H1 (cell line): ENCODE measurements at regions not wholly inside any gene's neighbourhood (a gene's known extent, or its start where the extent isn't known, plus 50 kb on each side); places are given as distances from the start of the nearest gene placed in this dataset.
A peak's percentile ranks its signal among the peaks of the same experiment; 100 is the strongest.
"Not testable (repeated sequence)": the region's sequence is repeated elsewhere in the genome, so short reads cannot be mapped to it uniquely, and the experiment has no call there.

ENCODE experiments used
- CTCF ChIA-PET: fragments of 300-600 bp; sonication (Branson Sonifier 250); formaldehyde crosslinking; loops from one replicate; lab custom pipeline; 2021; ENCODE audit not compliant: partially characterized antibody; lab: Charles Lee
- POLR2A ChIA-PET: fragments of 300-600 bp; sonication (Branson Sonifier 250); formaldehyde crosslinking; loops from one replicate; lab custom pipeline; 2021; ENCODE audit warnings: inconsistent platforms; ENCODE audit not compliant: partially characterized antibody; lab: Charles Lee
- DNase-seq, 2 experiments: peaks; one replicate each; pipeline versions ENCODE4 v3.0.0 to v3.0.0-alpha.2; 2010 to 2022; ENCODE audit warnings: low spot score in 2 of 2, low read depth in 1 of 2, mixed read lengths in 1 of 2
- FAIRE-seq: peaks from 2 replicates; lab custom pipeline; 2011; peaks lifted over from hg19 to GRCh38; lab: Jason Lieb, UNC
- H2AFZ ChIP-seq: 2 replicates; pipeline ENCODE4 v1.8.1; 2012; ENCODE audit warnings: low read length, inconsistent platforms
- H2AK5ac ChIP-seq: 2 replicates; pipeline ENCODE4 v1.6.1; 2013; ENCODE audit warnings: low read depth, low read length
- H2BK120ac ChIP-seq: replicated peaks from 2 replicates; pipeline ENCODE3; 2013; ENCODE audit warnings: low read depth, low read length, inconsistent platforms
- H2BK12ac ChIP-seq: 2 replicates; pipeline ENCODE4 v1.6.1; 2013; ENCODE audit warnings: low read depth, low read length
- H2BK15ac ChIP-seq: 2 replicates; pipeline ENCODE4 v1.6.1; 2013; ENCODE audit warnings: low read length
- H2BK20ac ChIP-seq: 2 replicates; pipeline ENCODE4 v1.6.1; 2013; ENCODE audit warnings: low read length
- H2BK5ac ChIP-seq: 2 replicates; pipeline ENCODE4 v1.6.1; 2013; ENCODE audit warnings: low read depth, low read length
- H3K14ac ChIP-seq: 2 replicates; pipeline ENCODE4 v1.6.1; 2013; ENCODE audit warnings: inconsistent platforms; ENCODE audit not compliant: insufficient read length
- H3K18ac ChIP-seq: 2 replicates; pipeline ENCODE4 v1.6.1; 2013; ENCODE audit warnings: low read length; ENCODE audit errors: extremely low read depth
- H3K23ac ChIP-seq: 2 replicates; pipeline ENCODE4 v1.6.1; 2013; ENCODE audit warnings: inconsistent platforms; ENCODE audit not compliant: insufficient read length
- H3K23me2 ChIP-seq: 2 replicates; pipeline ENCODE4 v1.6.1; 2013; ENCODE audit warnings: low read depth, low read length
- H3K27ac ChIP-seq: 2 replicates; pipeline ENCODE4 v1.6.1; 2011; ENCODE audit warnings: low read depth, low read length, inconsistent platforms
- H3K27me3 ChIP-seq, 4 experiments: replicated peaks in 1 of 4; 1 replicate in 1 of 4; 2 replicates in 3 of 4; pipeline versions ENCODE4 v1.6.1 to v1.8.1; 2011 to 2013; ENCODE audit warnings: low read length in 3 of 4, mild to moderate bottlenecking in 3 of 4, inconsistent platforms in 2 of 4, mixed read lengths in 2 of 4, moderate library complexity in 1 of 4; ENCODE audit not compliant: control insufficient read depth in 3 of 4, insufficient read depth in 3 of 4; ENCODE audit errors: extremely low read depth in 1 of 4
- H3K36me3 ChIP-seq, 4 experiments: 2 replicates each; pipeline versions ENCODE4 v1.6.1 to v1.8.1; 2011 to 2013; ENCODE audit warnings: mild to moderate bottlenecking in 4 of 4, low read length in 3 of 4, moderate library complexity in 2 of 4, control low read depth in 1 of 4, inconsistent platforms in 1 of 4; ENCODE audit not compliant: insufficient read depth in 4 of 4, control insufficient read depth in 2 of 4
- H3K4ac ChIP-seq: replicated peaks from 2 replicates; pipeline ENCODE3; 2013; ENCODE audit warnings: low read length, low read depth, mixed read lengths, inconsistent platforms; ENCODE audit not compliant: insufficient read length
- H3K4me1 ChIP-seq, 4 experiments: replicated peaks in 1 of 4; 1 replicate in 1 of 4; 2 replicates in 3 of 4; pipeline versions ENCODE4 v1.6.1 to v1.8.1; 2011 to 2013; ENCODE audit warnings: low read length in 3 of 4, inconsistent platforms in 2 of 4, mixed read lengths in 1 of 4; ENCODE audit not compliant: insufficient read depth in 4 of 4, control insufficient read depth in 3 of 4
- H3K4me2 ChIP-seq, 2 experiments: 2 replicates each; pipeline versions ENCODE4 v1.6.1 to v1.8.1; 2011 to 2013; ENCODE audit warnings: low read depth in 2 of 2, low read length in 2 of 2, control low read depth in 1 of 2, inconsistent platforms in 1 of 2, mild to moderate bottlenecking in 1 of 2; ENCODE audit not compliant: insufficient read depth in 1 of 2
- H3K4me3 ChIP-seq, 4 experiments: fragments of 200-600, 300-600 bp in 1 of 4; sonication (generic), shearing (Covaris generic), sonication (Bioruptor Twin) in 1 of 4; 2 replicates each; pipeline versions ENCODE4 v1.5.1 to v1.8.1; 2011 to 2016; ENCODE audit warnings: low read length in 4 of 4, low read depth in 3 of 4, control low read depth in 2 of 4, inconsistent platforms in 2 of 4, mild to moderate bottlenecking in 2 of 4, mixed read lengths in 1 of 4, moderate library complexity in 1 of 4; ENCODE audit not compliant: insufficient read depth in 2 of 4; ENCODE audit errors: extremely low read depth in 1 of 4
- H3K56ac ChIP-seq: replicated peaks from 2 replicates; pipeline ENCODE3; 2013; ENCODE audit warnings: low read depth, mild to moderate bottlenecking, mixed read lengths, low read length, inconsistent platforms; ENCODE audit not compliant: insufficient read length
- H3K79me1 ChIP-seq: 2 replicates; pipeline ENCODE4 v1.6.1; 2013; ENCODE audit warnings: low read depth, low read length, control low read depth
- H3K79me2 ChIP-seq, 2 experiments: 2 replicates each; pipeline versions ENCODE4 v1.6.1 to v1.8.1; 2012 to 2013; ENCODE audit warnings: low read length in 2 of 2, mild to moderate bottlenecking in 2 of 2, inconsistent platforms in 1 of 2; ENCODE audit not compliant: insufficient read depth in 2 of 2, control insufficient read depth in 1 of 2
- H3K9ac ChIP-seq, 4 experiments: replicated peaks in 1 of 4; 1 replicate in 1 of 4; 2 replicates in 3 of 4; pipeline versions ENCODE4 v1.6.1 to v1.8.1; 2011 to 2013; ENCODE audit warnings: low read depth in 3 of 4, low read length in 3 of 4, control low read depth in 2 of 4, mild to moderate bottlenecking in 2 of 4, moderate library complexity in 2 of 4, inconsistent platforms in 1 of 4; ENCODE audit errors: extremely low read depth in 1 of 4
- H3K9me3 ChIP-seq, 2 experiments: 2 replicates each; pipeline versions ENCODE4 v1.6.1 to v1.8.1; 2012 to 2013; ENCODE audit warnings: mild to moderate bottlenecking in 2 of 2, moderate library complexity in 2 of 2, control low read depth in 1 of 2, inconsistent platforms in 1 of 2, low read depth in 1 of 2, low read length in 1 of 2, mixed read lengths in 1 of 2; ENCODE audit not compliant: insufficient read depth in 2 of 2
- H4K20me1 ChIP-seq, 2 experiments: replicated peaks in 1 of 2; 2 replicates each; pipeline versions ENCODE3 to v1.8.1; 2011 to 2013; ENCODE audit warnings: inconsistent platforms in 2 of 2, low read length in 2 of 2, mild to moderate bottlenecking in 1 of 2; ENCODE audit not compliant: insufficient read depth in 2 of 2, control insufficient read depth in 1 of 2
- H4K5ac ChIP-seq: 2 replicates; pipeline ENCODE4 v1.6.1; 2013; ENCODE audit warnings: low read length, low read depth, mixed read lengths, inconsistent platforms; ENCODE audit not compliant: insufficient read length
- H4K8ac ChIP-seq: 2 replicates; pipeline ENCODE4 v1.8.0; 2013; ENCODE audit warnings: mild to moderate bottlenecking, moderate library complexity, low read length, inconsistent platforms; ENCODE audit not compliant: insufficient read depth; ENCODE audit errors: extremely low read depth
- H4K91ac ChIP-seq: replicated peaks from 2 replicates; pipeline ENCODE3; 2013; ENCODE audit warnings: low read length, mixed read lengths, inconsistent platforms; ENCODE audit not compliant: insufficient read length
- WGBS, 2 experiments: shearing (Covaris generic) in 1 of 2; methylation state at CpG; one replicate each; pipeline versions ENCODE4 v1.1.6 to v1.1.7; 2013 to 2015; ENCODE audit warnings: low lambda C conversion rate in 2 of 2, mixed read lengths in 2 of 2, inconsistent platforms in 1 of 2, low coverage in 1 of 2, missing lambda C conversion rate in 1 of 2; ENCODE audit not compliant: insufficient replicate concordance in 2 of 2, insufficient coverage in 1 of 2, insufficient read length in 1 of 2; ENCODE audit errors: extremely low coverage in 1 of 2, missing lambda C conversion rate in 1 of 2; 5-methylcytosine and 5-hydroxymethylcytosine counted together
- TF ChIP-seq, protein P1 (sequence below): IDR thresholded peaks from 2 replicates; pipeline ENCODE4 v1.6.1; 2012; ENCODE audit warnings: inconsistent platforms

DNA sequence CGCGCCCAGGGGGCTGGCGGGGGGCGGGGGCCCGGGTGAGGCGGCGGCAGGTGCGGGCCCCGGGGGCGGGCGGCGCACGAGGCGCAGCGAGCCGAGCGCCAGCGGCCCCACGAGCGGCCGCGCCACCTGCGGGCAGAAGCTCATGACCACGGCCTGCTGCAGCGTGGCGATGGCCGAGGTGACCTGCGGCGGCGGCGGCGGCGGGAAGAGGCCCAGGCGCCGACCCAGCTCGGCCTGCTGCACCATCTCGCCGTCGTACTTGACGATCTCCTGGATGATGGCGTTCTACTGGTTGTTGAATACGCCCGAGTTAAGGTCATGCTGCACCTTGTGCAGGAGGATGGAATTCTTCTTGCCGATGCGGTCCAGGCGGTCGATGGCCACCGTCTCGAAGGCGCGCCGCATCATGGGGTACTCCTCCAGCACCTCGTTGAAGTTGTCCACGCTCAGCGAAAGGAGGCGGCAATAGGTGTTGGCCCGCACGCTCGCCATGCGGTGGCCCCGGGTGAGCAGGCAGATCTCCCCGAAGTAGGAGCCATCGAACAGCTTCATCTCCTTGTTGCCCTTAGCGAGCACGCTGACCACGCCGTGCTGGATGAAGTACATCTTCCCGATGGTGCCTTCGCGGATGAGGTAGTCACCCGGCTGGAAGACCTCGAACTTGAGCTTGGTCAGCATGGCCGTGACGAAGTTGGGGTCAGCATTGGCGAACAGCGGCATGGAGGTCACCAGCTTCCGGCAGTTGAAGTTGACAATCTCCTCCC lies 89.5 kb downstream of the GOLGA8K start:
- not testable (repeated sequence) for H2AK5ac ChIP-seq

More for the DNA sequence above, 89.5 kb downstream of the GOLGA8K start:
- H3K4ac ChIP-seq, H3K27me3 ChIP-seq, H3K23me2 ChIP-seq, H2BK12ac ChIP-seq, H3K4me2 ChIP-seq, H3K56ac ChIP-seq, H3K27ac ChIP-seq, H3K9ac ChIP-seq, H3K14ac ChIP-seq, POLR2A ChIA-PET, H2BK15ac ChIP-seq, H4K20me1 ChIP-seq, CTCF ChIA-PET, H4K5ac ChIP-seq, H4K8ac ChIP-seq, H2BK5ac ChIP-seq, H3K4me3 ChIP-seq, H3K18ac ChIP-seq, H3K79me2 ChIP-seq, H3K9me3 ChIP-seq, H3K79me1 ChIP-seq, H3K36me3 ChIP-seq, H2BK120ac ChIP-seq, H2AFZ ChIP-seq, H3K23ac ChIP-seq, H4K91ac ChIP-seq, H3K4me1 ChIP-seq, H2BK20ac ChIP-seq, FAIRE-seq: not testable (repeated sequence)
- TF ChIP-seq, protein P1, sequence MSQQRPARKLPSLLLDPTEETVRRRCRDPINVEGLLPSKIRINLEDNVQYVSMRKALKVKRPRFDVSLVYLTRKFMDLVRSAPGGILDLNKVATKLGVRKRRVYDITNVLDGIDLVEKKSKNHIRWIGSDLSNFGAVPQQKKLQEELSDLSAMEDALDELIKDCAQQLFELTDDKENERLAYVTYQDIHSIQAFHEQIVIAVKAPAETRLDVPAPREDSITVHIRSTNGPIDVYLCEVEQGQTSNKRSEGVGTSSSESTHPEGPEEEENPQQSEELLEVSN, result 0 out of 2 replicates have a peak, but pooled peaks have one; percentile 20
- WGBS, 2 experiments, result 97% methylated on average over 14 of the region's 77 CpGs; no CpG with 5 or more reads in 1 of the 2 experiments
- peak in 1 of 2 experiments; percentile 49 for DNase-seq
